Neutrophil (primary cell): ENCODE measurements at regions not wholly inside any gene's neighbourhood (a gene's known extent, or its start where the extent isn't known, plus 50 kb on each side); places are given as distances from the start of the nearest gene placed in this dataset.

Experiments used
- H3K27ac ChIP-seq: fragments of 200-600 bp; sonication (generic); 2 replicates; pipeline ENCODE4 v1.5.1; 2016; ENCODE audit warnings: mild to moderate bottlenecking, moderate library complexity
- H3K27me3 ChIP-seq: fragments of 200-600 bp; sonication (generic); 2 replicates; pipeline ENCODE4 v1.6.0; 2016; ENCODE audit warnings: mild to moderate bottlenecking
- H3K36me3 ChIP-seq: fragments of 200-600 bp; sonication (generic); 2 replicates; pipeline ENCODE4 v1.5.1; 2017
- H3K4me1 ChIP-seq, 2 experiments: fragments of 200-600 bp in 1 of 2; sonication (generic) in 1 of 2; 1 replicate in 1 of 2; 2 replicates in 1 of 2; pipeline versions ENCODE4 v1.5.1 to v1.6.1; 2013 to 2016; ENCODE audit warnings: low read depth in 1 of 2, low read length in 1 of 2, mild to moderate bottlenecking in 1 of 2, moderate library complexity in 1 of 2; ENCODE audit not compliant: control insufficient read depth in 1 of 2, insufficient read depth in 1 of 2
- H3K4me3 ChIP-seq, 2 experiments: fragments of 200-600 bp in 1 of 2; sonication (generic) in 1 of 2; 1 replicate in 1 of 2; 2 replicates in 1 of 2; pipeline ENCODE4 v1.5.1; 2013 to 2016; ENCODE audit warnings: low read depth in 1 of 2, low read length in 1 of 2, mild to moderate bottlenecking in 1 of 2, moderate library complexity in 1 of 2
- H3K9me3 ChIP-seq: fragments of 200-600 bp; sonication (generic); 2 replicates; pipeline ENCODE4 v1.5.1; 2016
- TF ChIP-seq, protein P1 (sequence below): fragments of 200-600 bp; sonication (generic); IDR thresholded peaks from 2 replicates; pipeline ENCODE4 v1.5.1; 2016; ENCODE audit warnings: antibody characterized with exemption

DNA sequence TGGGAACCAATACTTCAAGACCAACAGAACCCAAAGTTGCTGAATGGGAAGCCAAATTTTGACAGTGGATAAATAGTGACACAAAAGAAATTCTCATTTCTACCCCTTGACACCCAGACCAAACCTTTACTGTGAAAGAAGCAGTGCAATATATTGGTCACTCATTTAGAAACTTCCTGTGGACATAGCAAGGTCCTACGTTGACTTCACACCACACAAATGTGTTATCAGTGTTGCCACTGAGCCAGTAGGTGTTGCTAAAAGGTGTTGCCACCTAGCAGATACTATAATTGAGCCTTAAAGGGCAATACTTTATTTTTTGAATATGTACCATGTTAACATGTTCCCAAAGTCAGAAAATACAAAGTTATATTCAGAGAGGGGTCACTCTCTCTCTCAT lies 1008.9 kb upstream of the CDH2 start:
- no peaks in the 10 kb centered on the region for H3K36me3 ChIP-seq
- TF ChIP-seq, protein P1, sequence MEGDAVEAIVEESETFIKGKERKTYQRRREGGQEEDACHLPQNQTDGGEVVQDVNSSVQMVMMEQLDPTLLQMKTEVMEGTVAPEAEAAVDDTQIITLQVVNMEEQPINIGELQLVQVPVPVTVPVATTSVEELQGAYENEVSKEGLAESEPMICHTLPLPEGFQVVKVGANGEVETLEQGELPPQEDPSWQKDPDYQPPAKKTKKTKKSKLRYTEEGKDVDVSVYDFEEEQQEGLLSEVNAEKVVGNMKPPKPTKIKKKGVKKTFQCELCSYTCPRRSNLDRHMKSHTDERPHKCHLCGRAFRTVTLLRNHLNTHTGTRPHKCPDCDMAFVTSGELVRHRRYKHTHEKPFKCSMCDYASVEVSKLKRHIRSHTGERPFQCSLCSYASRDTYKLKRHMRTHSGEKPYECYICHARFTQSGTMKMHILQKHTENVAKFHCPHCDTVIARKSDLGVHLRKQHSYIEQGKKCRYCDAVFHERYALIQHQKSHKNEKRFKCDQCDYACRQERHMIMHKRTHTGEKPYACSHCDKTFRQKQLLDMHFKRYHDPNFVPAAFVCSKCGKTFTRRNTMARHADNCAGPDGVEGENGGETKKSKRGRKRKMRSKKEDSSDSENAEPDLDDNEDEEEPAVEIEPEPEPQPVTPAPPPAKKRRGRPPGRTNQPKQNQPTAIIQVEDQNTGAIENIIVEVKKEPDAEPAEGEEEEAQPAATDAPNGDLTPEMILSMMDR, result no peak
- no peaks in the 10 kb centered on the region for H3K4me1 ChIP-seq
- no peaks in the 10 kb centered on the region for H3K27me3 ChIP-seq
- H3K9me3 ChIP-seq, result no peaks in the 10 kb centered on the region
- H3K27ac ChIP-seq, result no peak overlapping the region
- H3K4me3 ChIP-seq, result no peak overlapping the region

DNA sequence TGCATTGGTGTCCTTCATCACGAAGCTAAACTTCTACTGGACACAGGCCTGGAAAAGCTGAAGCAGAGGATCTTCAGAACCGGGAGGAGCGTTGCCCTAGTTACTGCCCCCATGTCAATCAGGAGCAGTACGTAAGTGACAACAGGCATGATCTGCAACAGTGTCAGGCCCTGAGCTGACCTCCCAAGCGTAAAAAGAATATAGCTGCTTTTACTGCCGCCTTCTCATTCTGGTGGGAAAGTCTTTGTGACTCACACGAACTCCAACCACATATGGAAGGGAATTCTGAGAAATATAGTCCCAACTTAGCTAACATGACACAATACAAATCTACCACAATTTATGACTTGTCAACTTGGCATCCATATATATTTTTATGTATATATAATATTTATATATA lies 1007.7 kb upstream of the CDH2 start:
- no peaks in the 10 kb centered on the region for H3K9me3 ChIP-seq
- no peaks in the 10 kb centered on the region for H3K36me3 ChIP-seq
- no peak overlapping the region for H3K27ac ChIP-seq
- TF ChIP-seq, protein P1, result no peak
- H3K4me3 ChIP-seq, result no peak overlapping the region
- no peaks in the 10 kb centered on the region for H3K27me3 ChIP-seq
- no peaks in the 10 kb centered on the region for H3K4me1 ChIP-seq

DNA sequence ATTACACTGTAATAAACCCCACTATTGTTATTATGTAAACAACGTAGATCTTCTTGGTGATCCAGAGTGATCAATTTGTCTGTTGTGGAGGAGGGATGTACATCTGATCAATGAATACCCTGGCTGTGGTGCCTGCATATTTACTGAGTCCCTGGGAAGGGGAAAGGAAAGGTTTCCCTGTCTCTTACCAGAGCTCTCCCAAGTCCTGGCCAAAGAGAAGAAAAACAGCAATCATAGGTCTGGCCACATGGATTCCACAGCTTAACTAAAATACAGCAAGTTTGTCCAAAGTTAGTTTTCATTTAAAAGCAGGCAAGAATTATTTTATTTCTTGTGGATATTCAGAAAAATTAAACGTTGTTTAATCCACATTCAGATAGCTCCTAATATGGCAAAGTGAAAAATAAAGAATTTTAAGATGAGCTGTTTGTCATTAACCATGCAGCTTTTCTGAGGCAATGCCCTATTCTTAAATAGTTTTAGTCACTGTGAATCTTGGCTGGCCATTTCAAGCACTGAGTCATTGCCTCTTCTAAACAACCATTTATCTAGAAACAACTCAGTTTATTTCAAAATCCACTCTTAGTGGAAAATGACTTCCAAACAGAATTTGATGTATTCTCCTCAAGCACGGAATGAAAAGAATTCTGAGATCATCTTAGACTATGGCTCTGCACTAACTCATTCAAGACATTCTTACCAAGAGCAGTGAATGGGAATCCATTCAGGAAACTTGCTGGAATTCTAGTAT lies 1004.4 kb upstream of the CDH2 start:
- Histone ChIP-seq H3K27ac (no peak overlapping the region), H3K4me3 (no peak overlapping the region), H3K4me1 (no peaks in the 10 kb centered on the region), H3K36me3 (no peaks in the 10 kb centered on the region), H3K9me3 (no peaks in the 10 kb centered on the region), H3K27me3 (no peaks in the 10 kb centered on the region)
- TF ChIP-seq, protein P1, result no peak

DNA sequence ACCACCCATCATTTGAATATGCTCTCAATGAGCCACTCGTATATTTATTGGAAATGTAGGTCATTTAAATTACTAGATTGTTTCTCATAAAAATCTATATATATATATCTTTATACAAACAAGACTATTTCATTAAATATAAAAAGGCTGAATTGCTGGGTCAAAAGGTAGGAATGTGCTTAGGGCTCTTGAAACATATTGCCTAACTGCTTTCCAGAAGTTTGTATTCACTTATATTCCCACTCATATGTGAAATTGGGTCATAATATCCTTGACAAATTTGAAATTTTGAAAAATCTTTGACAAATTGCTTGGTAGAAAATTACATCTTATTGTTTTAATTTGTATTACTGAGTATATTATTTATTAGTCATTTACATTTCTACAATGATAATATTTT lies 999.8 kb upstream of the CDH2 start:
- TF ChIP-seq, protein P1, result no peak
- no peaks in the 10 kb centered on the region for H3K9me3 ChIP-seq
- no peak overlapping the region for H3K27ac ChIP-seq
- no peaks in the 10 kb centered on the region for H3K27me3 ChIP-seq
- H3K4me3 ChIP-seq, result no peak overlapping the region
- H3K4me1 ChIP-seq, result no peaks in the 10 kb centered on the region
- no peaks in the 10 kb centered on the region for H3K36me3 ChIP-seq

DNA sequence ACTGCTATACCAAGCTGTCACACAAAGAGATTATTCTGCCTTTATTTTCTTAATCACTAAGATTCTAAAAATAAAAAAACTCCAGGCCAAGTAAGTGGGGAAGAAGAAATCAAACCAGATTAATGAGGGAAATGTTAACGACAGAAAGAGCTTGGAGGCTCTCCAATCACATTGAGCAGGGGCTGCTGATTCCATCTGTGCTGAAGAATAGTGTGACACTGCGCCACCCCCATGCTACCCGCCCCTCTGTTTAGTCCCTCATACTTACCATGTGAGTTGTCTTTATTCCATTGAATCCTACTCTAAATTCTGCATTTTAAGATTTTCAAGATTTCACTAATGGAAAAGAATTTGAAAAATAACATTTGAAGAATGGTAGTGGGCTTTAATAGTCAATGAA lies 998.0 kb upstream of the CDH2 start:
- H3K9me3 ChIP-seq, result no peaks in the 10 kb centered on the region
- H3K4me1 ChIP-seq, result no peaks in the 10 kb centered on the region
- H3K27me3 ChIP-seq, result no peaks in the 10 kb centered on the region
- TF ChIP-seq, protein P1, result no peak
- H3K36me3 ChIP-seq, result no peaks in the 10 kb centered on the region
- no peak overlapping the region for H3K27ac ChIP-seq
- no peak overlapping the region for H3K4me3 ChIP-seq
